HL-60 (cell line): ENCODE measurements at regions not wholly inside any gene's neighbourhood (a gene's known extent, or its start where the extent isn't known, plus 50 kb on each side); places are given as distances from the start of the nearest gene placed in this dataset.

Experiments used
- POLR2AphosphoS5 ChIP-seq: IDR thresholded peaks from 2 replicates; pipeline ENCODE4 v1.6.1; 2012; ENCODE audit warnings: low read depth
- TF ChIP-seq, protein P1 (sequence below): IDR thresholded peaks from one replicate; pipeline ENCODE4 v1.5.1; 2011; ENCODE audit warnings: low read length, control low read depth, inconsistent platforms; ENCODE audit not compliant: insufficient read depth
- TF ChIP-seq, protein P2 (sequence below): IDR thresholded peaks from 2 replicates; pipeline ENCODE4 v1.6.1; 2012; ENCODE audit warnings: low read depth; ENCODE audit not compliant: insufficient replicate concordance

DNA sequence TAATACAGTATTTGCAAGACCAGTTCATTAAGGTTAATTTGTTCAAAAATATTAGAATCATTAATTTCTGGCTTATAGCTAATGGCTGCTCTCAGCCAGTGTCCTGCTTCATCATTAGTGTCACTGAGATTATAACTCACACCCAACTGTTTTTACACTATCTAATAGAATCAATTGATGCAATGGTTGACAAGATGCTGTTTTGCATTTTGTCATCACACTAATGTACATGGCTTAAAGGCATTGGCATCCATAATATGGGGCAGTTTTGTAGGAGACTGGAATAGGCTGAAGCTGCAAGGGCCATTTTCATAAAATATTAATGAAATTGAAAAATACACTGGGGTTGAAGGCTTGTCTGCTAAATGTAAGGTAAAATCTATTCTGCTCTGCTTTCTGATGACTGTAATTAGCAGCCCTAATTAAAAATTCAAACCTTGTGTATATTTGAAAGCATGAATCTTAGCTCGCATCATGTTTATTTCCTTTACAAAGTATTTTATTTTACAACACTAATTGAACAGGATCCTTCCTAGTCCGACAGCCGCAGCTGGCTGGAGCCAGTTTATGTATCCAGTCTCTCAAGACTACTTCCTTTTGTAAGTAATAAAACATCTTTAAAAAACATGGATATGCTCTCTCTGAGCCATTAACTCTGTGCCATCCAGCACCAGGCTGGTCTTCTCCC is 296.7 kb downstream of the POU4F1 start:
- TF ChIP-seq, protein P1, sequence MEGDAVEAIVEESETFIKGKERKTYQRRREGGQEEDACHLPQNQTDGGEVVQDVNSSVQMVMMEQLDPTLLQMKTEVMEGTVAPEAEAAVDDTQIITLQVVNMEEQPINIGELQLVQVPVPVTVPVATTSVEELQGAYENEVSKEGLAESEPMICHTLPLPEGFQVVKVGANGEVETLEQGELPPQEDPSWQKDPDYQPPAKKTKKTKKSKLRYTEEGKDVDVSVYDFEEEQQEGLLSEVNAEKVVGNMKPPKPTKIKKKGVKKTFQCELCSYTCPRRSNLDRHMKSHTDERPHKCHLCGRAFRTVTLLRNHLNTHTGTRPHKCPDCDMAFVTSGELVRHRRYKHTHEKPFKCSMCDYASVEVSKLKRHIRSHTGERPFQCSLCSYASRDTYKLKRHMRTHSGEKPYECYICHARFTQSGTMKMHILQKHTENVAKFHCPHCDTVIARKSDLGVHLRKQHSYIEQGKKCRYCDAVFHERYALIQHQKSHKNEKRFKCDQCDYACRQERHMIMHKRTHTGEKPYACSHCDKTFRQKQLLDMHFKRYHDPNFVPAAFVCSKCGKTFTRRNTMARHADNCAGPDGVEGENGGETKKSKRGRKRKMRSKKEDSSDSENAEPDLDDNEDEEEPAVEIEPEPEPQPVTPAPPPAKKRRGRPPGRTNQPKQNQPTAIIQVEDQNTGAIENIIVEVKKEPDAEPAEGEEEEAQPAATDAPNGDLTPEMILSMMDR, result no peak
- TF ChIP-seq POLR2AphosphoS5, result no peak
- TF ChIP-seq, protein P2, sequence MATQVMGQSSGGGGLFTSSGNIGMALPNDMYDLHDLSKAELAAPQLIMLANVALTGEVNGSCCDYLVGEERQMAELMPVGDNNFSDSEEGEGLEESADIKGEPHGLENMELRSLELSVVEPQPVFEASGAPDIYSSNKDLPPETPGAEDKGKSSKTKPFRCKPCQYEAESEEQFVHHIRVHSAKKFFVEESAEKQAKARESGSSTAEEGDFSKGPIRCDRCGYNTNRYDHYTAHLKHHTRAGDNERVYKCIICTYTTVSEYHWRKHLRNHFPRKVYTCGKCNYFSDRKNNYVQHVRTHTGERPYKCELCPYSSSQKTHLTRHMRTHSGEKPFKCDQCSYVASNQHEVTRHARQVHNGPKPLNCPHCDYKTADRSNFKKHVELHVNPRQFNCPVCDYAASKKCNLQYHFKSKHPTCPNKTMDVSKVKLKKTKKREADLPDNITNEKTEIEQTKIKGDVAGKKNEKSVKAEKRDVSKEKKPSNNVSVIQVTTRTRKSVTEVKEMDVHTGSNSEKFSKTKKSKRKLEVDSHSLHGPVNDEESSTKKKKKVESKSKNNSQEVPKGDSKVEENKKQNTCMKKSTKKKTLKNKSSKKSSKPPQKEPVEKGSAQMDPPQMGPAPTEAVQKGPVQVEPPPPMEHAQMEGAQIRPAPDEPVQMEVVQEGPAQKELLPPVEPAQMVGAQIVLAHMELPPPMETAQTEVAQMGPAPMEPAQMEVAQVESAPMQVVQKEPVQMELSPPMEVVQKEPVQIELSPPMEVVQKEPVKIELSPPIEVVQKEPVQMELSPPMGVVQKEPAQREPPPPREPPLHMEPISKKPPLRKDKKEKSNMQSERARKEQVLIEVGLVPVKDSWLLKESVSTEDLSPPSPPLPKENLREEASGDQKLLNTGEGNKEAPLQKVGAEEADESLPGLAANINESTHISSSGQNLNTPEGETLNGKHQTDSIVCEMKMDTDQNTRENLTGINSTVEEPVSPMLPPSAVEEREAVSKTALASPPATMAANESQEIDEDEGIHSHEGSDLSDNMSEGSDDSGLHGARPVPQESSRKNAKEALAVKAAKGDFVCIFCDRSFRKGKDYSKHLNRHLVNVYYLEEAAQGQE, result no peak
